Smooth muscle cell (in vitro differentiated cells): ENCODE measurements at regions not wholly inside any gene's neighbourhood (a gene's known extent, or its start where the extent isn't known, plus 50 kb on each side); places are given as distances from the start of the nearest gene placed in this dataset.

ENCODE experiments used
- DNase-seq: peaks from one replicate; lab custom pipeline; 2025; ENCODE audit not compliant: unreplicated experiment; lab: John Stamatoyannopoulos, UW
- H2AFZ ChIP-seq: fragments of 200-600 bp; sonication (generic); 2 replicates; pipeline ENCODE4 v1.6.0; 2016; ENCODE audit warnings: antibody characterized with exemption, low read depth, mild to moderate bottlenecking
- H3F3A ChIP-seq: fragments of 200-600 bp; sonication (generic); 2 replicates; pipeline ENCODE4 v1.6.0; 2017; ENCODE audit warnings: antibody characterized with exemption, low read depth
- H3K27ac ChIP-seq: fragments of 200-600 bp; sonication (generic); 2 replicates; pipeline ENCODE4 v1.5.1; 2016; ENCODE audit warnings: low read depth, mild to moderate bottlenecking
- H3K27me3 ChIP-seq: fragments of 200-600 bp; sonication (generic); 2 replicates; pipeline ENCODE4 v1.6.1; 2016; ENCODE audit warnings: low read depth, mild to moderate bottlenecking
- H3K36me3 ChIP-seq: fragments of 200-600 bp; sonication (generic); 2 replicates; pipeline ENCODE4 v1.5.1; 2016; ENCODE audit warnings: low read depth
- H3K4me1 ChIP-seq: fragments of 200-600 bp; sonication (generic); 2 replicates; pipeline ENCODE4 v1.5.1; 2016; ENCODE audit warnings: low read depth
- H3K4me2 ChIP-seq: fragments of 200-600 bp; sonication (generic); 2 replicates; pipeline ENCODE4 v1.6.0; 2016; ENCODE audit warnings: mild to moderate bottlenecking
- H3K4me3 ChIP-seq: fragments of 200-600 bp; sonication (generic); 2 replicates; pipeline ENCODE4 v1.5.1; 2016; ENCODE audit warnings: mild to moderate bottlenecking
- H3K79me2 ChIP-seq: fragments of 200-600 bp; sonication (generic); 2 replicates; pipeline ENCODE4 v1.6.0; 2016; ENCODE audit warnings: low read depth, mild to moderate bottlenecking
- H3K9ac ChIP-seq: fragments of 200-600 bp; sonication (generic); 2 replicates; pipeline ENCODE4 v1.6.0; 2016; ENCODE audit warnings: low read depth
- H3K9me3 ChIP-seq: fragments of 200-600 bp; sonication (generic); replicated peaks from 2 replicates; pipeline ENCODE4 v1.5.1; 2016; ENCODE audit warnings: low read depth
- H4K20me1 ChIP-seq: fragments of 200-600 bp; sonication (generic); 2 replicates; pipeline ENCODE4 v1.6.0; 2016; ENCODE audit warnings: low read depth
- CTCF ChIP-seq: fragments of 200-600 bp; sonication (generic); IDR thresholded peaks from 2 replicates; pipeline ENCODE4 v1.5.1; 2017; ENCODE audit warnings: borderline replicate concordance, mild to moderate bottlenecking, antibody characterized with exemption; ENCODE audit not compliant: insufficient read depth, poor library complexity, severe bottlenecking
- WGBS: methylation state at CpG from one replicate; pipeline ENCODE4 v1.1.7; 2016; ENCODE audit warnings: low lambda C conversion rate; 5-methylcytosine and 5-hydroxymethylcytosine counted together

GRCh38 chr11:119902656-119903231, 173.7 kb upstream of the NECTIN1 start:
- Histone ChIP-seq H3K9ac (no peak overlapping the region), H3K79me2 (no peaks in the 10 kb centered on the region), H3F3A (no peaks in the 10 kb centered on the region), H4K20me1 (no peaks in the 10 kb centered on the region), H3K36me3 (no peaks in the 10 kb centered on the region), H3K4me1 (peaks cover 3% of the 10 kb centered on the region), H3K27ac (no peak overlapping the region), H2AFZ (no peak overlapping the region), H3K4me2 (no peak overlapping the region), H3K9me3 (no peaks in the 10 kb centered on the region), H3K4me3 (no peak overlapping the region), H3K27me3 (peaks cover 13% of the 10 kb centered on the region)
- DNase-seq = no peak
- 88% methylated on average over 9 of the region's 9 CpGs for WGBS
- TF ChIP-seq CTCF = no peak

- H3K4me1 ChIP-seq = no peaks in the 10 kb centered on the region
These were observed 172.9 kb upstream of the NECTIN1 start for GRCh38 chr11:119901657-119902577.

GRCh38 chr11:119899997-119900396, 171.0 kb upstream of the NECTIN1 start:
- Histone ChIP-seq H3K9ac (no peak overlapping the region), H4K20me1 (no peaks in the 10 kb centered on the region), H3F3A (no peaks in the 10 kb centered on the region), H3K9me3 (no peaks in the 10 kb centered on the region), H3K79me2 (no peaks in the 10 kb centered on the region), H3K36me3 (no peaks in the 10 kb centered on the region), H3K27me3 (peaks cover 13% of the 10 kb centered on the region), H3K4me1 (no peaks in the 10 kb centered on the region), H3K4me3 (no peak overlapping the region), H3K4me2 (no peak overlapping the region), H2AFZ (no peak overlapping the region), H3K27ac (no peak overlapping the region)
- DNase-seq = no peak
- WGBS = 62% methylated on average over 3 of the region's 3 CpGs
- TF ChIP-seq CTCF = no peak

More at GRCh38 chr11:119901657-119902577, 172.9 kb upstream of the NECTIN1 start:
- H3F3A ChIP-seq = no peaks in the 10 kb centered on the region
- H3K79me2 ChIP-seq = no peaks in the 10 kb centered on the region
- no peak overlapping the region for H3K27ac ChIP-seq
- no peaks in the 10 kb centered on the region for H4K20me1 ChIP-seq
- WGBS = 86% methylated on average over 5 of the region's 5 CpGs
- H3K9ac ChIP-seq = no peak overlapping the region
- no peak overlapping the region for H3K4me3 ChIP-seq
- H2AFZ ChIP-seq = no peak overlapping the region
- H3K36me3 ChIP-seq = no peaks in the 10 kb centered on the region
- no peak overlapping the region for H3K4me2 ChIP-seq
- H3K9me3 ChIP-seq = no peaks in the 10 kb centered on the region
- H3K27me3 ChIP-seq = peaks cover 13% of the 10 kb centered on the region
- no peak for TF ChIP-seq CTCF
- DNase-seq = no peak

GRCh38 chr11:119897576-119897975, 168.6 kb upstream of the NECTIN1 start:
- Histone ChIP-seq H3K9ac (no peak overlapping the region), H3K27ac (no peak overlapping the region), H3F3A (no peaks in the 10 kb centered on the region), H3K27me3 (peaks cover 13% of the 10 kb centered on the region), H3K79me2 (no peaks in the 10 kb centered on the region), H3K4me3 (no peak overlapping the region), H2AFZ (no peak overlapping the region), H3K4me2 (no peak overlapping the region), H3K9me3 (no peaks in the 10 kb centered on the region), H3K4me1 (no peaks in the 10 kb centered on the region), H3K36me3 (no peaks in the 10 kb centered on the region), H4K20me1 (no peaks in the 10 kb centered on the region)
- no peak for TF ChIP-seq CTCF
- no peak for DNase-seq
- 91% methylated on average over 6 of the region's 6 CpGs for WGBS
